MM.1S (cell line): ENCODE measurements at regions not wholly inside any gene's neighbourhood (a gene's known extent, or its start where the extent isn't known, plus 50 kb on each side); places are given as distances from the start of the nearest gene placed in this dataset.

Experiments used
- DNase-seq: peaks from one replicate; pipeline ENCODE4 v3.0.0-alpha.2; 2015
- H2AFZ ChIP-seq: fragments of 300-600 bp; sonication (generic); 2 replicates; pipeline ENCODE4 v1.6.0; 2016; ENCODE audit warnings: antibody characterized with exemption, low read length
- H3F3A ChIP-seq: fragments of 300-600 bp; sonication (generic); 2 replicates; pipeline ENCODE4 v1.6.1; 2016; ENCODE audit warnings: mild to moderate bottlenecking, antibody characterized with exemption, low read length, moderate library complexity, mixed read lengths; ENCODE audit not compliant: insufficient read depth
- H3K27ac ChIP-seq: fragments of 300-600 bp; sonication (generic); 2 replicates; pipeline ENCODE4 v1.5.1; 2016; ENCODE audit warnings: mild to moderate bottlenecking, low read length
- H3K27me3 ChIP-seq: fragments of 300-600 bp; sonication (generic); replicated peaks from 2 replicates; pipeline ENCODE4 v1.6.0; 2016; ENCODE audit warnings: low read length; ENCODE audit not compliant: insufficient read depth
- H3K36me3 ChIP-seq: fragments of 300-600 bp; sonication (generic); replicated peaks from 2 replicates; pipeline ENCODE4 v1.6.1; 2016; ENCODE audit warnings: mild to moderate bottlenecking, low read length, mixed read lengths; ENCODE audit not compliant: insufficient read depth
- H3K4me1 ChIP-seq: fragments of 300-600 bp; sonication (generic); 2 replicates; pipeline ENCODE4 v1.6.1; 2016; ENCODE audit warnings: low read length, mixed read lengths
- H3K4me2 ChIP-seq: fragments of 300-600 bp; sonication (generic); 2 replicates; pipeline ENCODE4 v1.6.0; 2016; ENCODE audit warnings: low read depth, low read length
- H3K4me3 ChIP-seq: fragments of 300-600 bp; sonication (generic); 2 replicates; pipeline ENCODE4 v1.5.1; 2016; ENCODE audit warnings: low read length, mixed read lengths
- H3K79me2 ChIP-seq: fragments of 300-600 bp; sonication (generic); 2 replicates; pipeline ENCODE4 v1.6.1; 2016; ENCODE audit warnings: mixed run types, low read length, mixed read lengths
- H3K9ac ChIP-seq: fragments of 300-600 bp; sonication (generic); 2 replicates; pipeline ENCODE4 v1.6.1; 2016; ENCODE audit warnings: low read length, mixed read lengths
- H3K9me2 ChIP-seq: fragments of 300-600 bp; sonication (generic); replicated peaks from 2 replicates; pipeline ENCODE4 v1.6.1; 2016; ENCODE audit warnings: mild to moderate bottlenecking, low read length, mixed read lengths; ENCODE audit not compliant: insufficient read depth
- H3K9me3 ChIP-seq: fragments of 300-600 bp; sonication (generic); replicated peaks from 2 replicates; pipeline ENCODE4 v1.6.1; 2016; ENCODE audit warnings: mild to moderate bottlenecking, low read length, mixed read lengths; ENCODE audit not compliant: insufficient read depth
- H4K20me1 ChIP-seq: fragments of 300-600 bp; sonication (generic); 2 replicates; pipeline ENCODE4 v1.6.1; 2016; ENCODE audit warnings: mild to moderate bottlenecking, low read length, moderate library complexity, mixed read lengths; ENCODE audit not compliant: insufficient read depth
- EZH2 ChIP-seq: fragments of 300-600 bp; sonication (generic); optimal IDR thresholded peaks from 2 replicates; pipeline ENCODE3; 2017; ENCODE audit warnings: low read depth, mild to moderate bottlenecking, antibody characterized with exemption, low read length, mixed read lengths
- EZH2phosphoT487 ChIP-seq: fragments of 300-600 bp; sonication (generic); IDR thresholded peaks from 2 replicates; pipeline ENCODE4 v1.6.1; 2018; ENCODE audit warnings: antibody characterized with exemption, low read length
- TF ChIP-seq, protein P1 (sequence below): fragments of 300-600 bp; sonication (generic); IDR thresholded peaks from 2 replicates; pipeline ENCODE4 v1.5.1; 2016; ENCODE audit warnings: antibody characterized with exemption, low read length, mixed read lengths

DNA sequence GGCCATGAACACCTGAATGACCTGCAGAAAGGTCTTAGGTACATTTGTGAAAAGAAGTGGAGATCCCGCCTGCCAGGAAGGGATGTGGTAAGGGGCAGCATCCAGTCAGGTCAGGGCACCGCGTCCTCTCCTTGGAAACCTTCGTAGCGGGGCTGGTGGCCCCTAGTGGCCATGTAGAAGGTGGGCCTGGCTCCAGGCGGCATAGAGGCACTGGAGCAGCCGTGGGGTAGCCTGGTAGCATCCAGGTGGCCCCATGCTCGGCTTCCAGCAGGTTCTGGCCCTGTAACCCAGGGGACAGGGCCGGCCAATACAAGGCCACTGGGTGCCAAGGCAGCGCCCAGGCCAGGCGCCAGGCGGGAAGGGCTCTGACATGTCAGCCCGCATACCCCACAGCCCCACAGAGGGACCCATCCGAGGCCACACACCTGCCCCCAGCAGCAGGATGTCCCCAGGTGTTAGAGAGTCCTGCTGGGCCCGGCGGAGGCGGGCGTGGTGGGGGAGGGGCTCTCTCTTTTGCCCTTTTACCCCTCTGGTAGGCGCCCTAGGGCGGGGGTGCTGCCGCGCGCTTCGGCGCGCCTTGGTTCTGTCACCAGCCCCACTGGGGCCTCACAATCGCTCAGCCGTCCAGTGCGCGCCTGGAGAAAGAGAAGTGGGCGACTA, 58.3 kb upstream of the SPATA31E1 start:
- TF ChIP-seq, protein P1, sequence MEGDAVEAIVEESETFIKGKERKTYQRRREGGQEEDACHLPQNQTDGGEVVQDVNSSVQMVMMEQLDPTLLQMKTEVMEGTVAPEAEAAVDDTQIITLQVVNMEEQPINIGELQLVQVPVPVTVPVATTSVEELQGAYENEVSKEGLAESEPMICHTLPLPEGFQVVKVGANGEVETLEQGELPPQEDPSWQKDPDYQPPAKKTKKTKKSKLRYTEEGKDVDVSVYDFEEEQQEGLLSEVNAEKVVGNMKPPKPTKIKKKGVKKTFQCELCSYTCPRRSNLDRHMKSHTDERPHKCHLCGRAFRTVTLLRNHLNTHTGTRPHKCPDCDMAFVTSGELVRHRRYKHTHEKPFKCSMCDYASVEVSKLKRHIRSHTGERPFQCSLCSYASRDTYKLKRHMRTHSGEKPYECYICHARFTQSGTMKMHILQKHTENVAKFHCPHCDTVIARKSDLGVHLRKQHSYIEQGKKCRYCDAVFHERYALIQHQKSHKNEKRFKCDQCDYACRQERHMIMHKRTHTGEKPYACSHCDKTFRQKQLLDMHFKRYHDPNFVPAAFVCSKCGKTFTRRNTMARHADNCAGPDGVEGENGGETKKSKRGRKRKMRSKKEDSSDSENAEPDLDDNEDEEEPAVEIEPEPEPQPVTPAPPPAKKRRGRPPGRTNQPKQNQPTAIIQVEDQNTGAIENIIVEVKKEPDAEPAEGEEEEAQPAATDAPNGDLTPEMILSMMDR, result no peak
- TF ChIP-seq EZH2 (no peak), EZH2phosphoT487 (no peak)
- no peak overlapping the region for H3K4me3 ChIP-seq

DNA sequence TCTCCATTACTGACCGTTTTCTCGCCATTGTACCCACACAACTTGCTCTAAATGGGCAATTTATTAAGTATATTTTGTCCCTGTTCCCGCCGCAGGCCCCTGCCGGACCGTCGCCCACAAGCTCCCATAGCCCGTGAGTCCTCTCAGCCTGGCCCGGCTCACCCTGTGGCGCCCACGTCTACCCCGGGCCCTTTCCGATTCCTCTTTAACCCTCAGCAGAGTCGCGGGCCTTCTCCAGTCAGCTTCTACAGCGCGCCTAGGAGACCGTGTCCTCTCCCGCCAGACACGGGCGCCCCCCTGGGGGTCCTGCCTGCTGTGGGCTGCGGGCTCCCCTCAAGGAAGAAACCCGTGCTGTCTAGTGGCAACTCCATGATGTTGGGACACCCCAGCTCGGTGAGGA, 57.8 kb upstream of the SPATA31E1 start:
- H4K20me1 ChIP-seq, result no peaks in the 10 kb centered on the region
- no peaks in the 10 kb centered on the region for H3K36me3 ChIP-seq
- H3K27ac ChIP-seq, result no peak overlapping the region
- H3K9me3 ChIP-seq, result no peaks in the 10 kb centered on the region
- H3K27me3 ChIP-seq, result no peaks in the 10 kb centered on the region
- H2AFZ ChIP-seq, result no peak overlapping the region
- no peaks in the 10 kb centered on the region for H3K4me1 ChIP-seq
- TF ChIP-seq, protein P1, result no peak
- TF ChIP-seq EZH2phosphoT487 (no peak), EZH2 (no peak)
- DNase-seq, result no peak
- no peaks in the 10 kb centered on the region for H3F3A ChIP-seq
- H3K4me2 ChIP-seq, result no peak overlapping the region
- H3K4me3 ChIP-seq, result no peak overlapping the region
- H3K79me2 ChIP-seq, result no peaks in the 10 kb centered on the region
- no peaks in the 10 kb centered on the region for H3K9me2 ChIP-seq
- H3K9ac ChIP-seq, result no peak overlapping the region

More for the DNA sequence above, 58.3 kb upstream of the SPATA31E1 start:
- Histone ChIP-seq H3K27me3 (no peaks in the 10 kb centered on the region), H3K27ac (no peak overlapping the region), H3K4me1 (no peaks in the 10 kb centered on the region), H3K36me3 (no peaks in the 10 kb centered on the region), H2AFZ (no peak overlapping the region), H3K4me2 (no peak overlapping the region), H3K79me2 (no peaks in the 10 kb centered on the region), H3K9me2 (no peaks in the 10 kb centered on the region), H3F3A (no peaks in the 10 kb centered on the region), H3K9ac (no peak overlapping the region), H3K9me3 (no peaks in the 10 kb centered on the region), H4K20me1 (no peaks in the 10 kb centered on the region)
- no peak for DNase-seq

DNA sequence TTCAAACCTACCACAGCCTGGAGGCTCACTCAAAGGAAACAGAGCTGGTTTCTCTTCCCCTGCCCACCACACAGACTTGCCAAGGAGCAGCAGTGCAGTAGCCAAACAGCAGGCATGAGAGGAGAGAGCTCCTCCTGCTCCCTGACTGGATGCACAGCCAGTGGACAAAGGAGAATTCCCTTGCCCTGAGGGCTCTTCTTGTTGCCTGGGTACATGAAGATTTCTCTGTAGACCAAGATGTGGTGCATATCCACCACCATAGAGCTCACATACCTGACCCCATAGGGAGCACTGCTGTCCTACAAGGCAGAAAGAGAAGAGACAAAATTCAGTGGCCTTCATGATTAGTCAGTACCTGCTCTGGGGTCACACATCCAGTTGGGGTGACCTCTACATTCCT, 56.3 kb upstream of the SPATA31E1 start:
- H3K9me3 ChIP-seq, result no peaks in the 10 kb centered on the region
- DNase-seq, result no peak
- H3K9me2 ChIP-seq, result no peaks in the 10 kb centered on the region
- H3K4me3 ChIP-seq, result no peak overlapping the region
- no peak overlapping the region for H2AFZ ChIP-seq
- no peaks in the 10 kb centered on the region for H3K4me1 ChIP-seq
- H3K27me3 ChIP-seq, result no peaks in the 10 kb centered on the region
- H3K27ac ChIP-seq, result no peak overlapping the region
- no peaks in the 10 kb centered on the region for H3K79me2 ChIP-seq
- no peaks in the 10 kb centered on the region for H4K20me1 ChIP-seq
- no peak overlapping the region for H3K4me2 ChIP-seq
- TF ChIP-seq, protein P1, result no peak
- no peak for TF ChIP-seq EZH2
- no peak for TF ChIP-seq EZH2phosphoT487
- H3F3A ChIP-seq, result no peaks in the 10 kb centered on the region
- no peaks in the 10 kb centered on the region for H3K36me3 ChIP-seq
- no peak overlapping the region for H3K9ac ChIP-seq
